Testis (tissue), 2 donors: ENCODE measurements at regions not wholly inside any gene's neighbourhood (a gene's known extent, or its start where the extent isn't known, plus 50 kb on each side); places are given as distances from the start of the nearest gene placed in this dataset.

ENCODE experiments used
- POLR2A ChIP-seq: fragments of 450-650 bp; IDR thresholded peaks from one replicate; pipeline ENCODE4 v1.6.1; 2017; ENCODE audit warnings: antibody characterized with exemption, mild to moderate bottlenecking, moderate library complexity
- TF ChIP-seq, protein P1 (sequence below), 3 experiments: fragments of 450-650 bp in 2 of 3; fragments of 200-600 bp in 1 of 3; sonication (generic) in 1 of 3; IDR thresholded peaks; one replicate each; pipeline ENCODE4 v1.5.1; 2016 to 2019; ENCODE audit warnings: antibody characterized with exemption in 3 of 3, mild to moderate bottlenecking in 2 of 3, moderate library complexity in 1 of 3

DNA sequence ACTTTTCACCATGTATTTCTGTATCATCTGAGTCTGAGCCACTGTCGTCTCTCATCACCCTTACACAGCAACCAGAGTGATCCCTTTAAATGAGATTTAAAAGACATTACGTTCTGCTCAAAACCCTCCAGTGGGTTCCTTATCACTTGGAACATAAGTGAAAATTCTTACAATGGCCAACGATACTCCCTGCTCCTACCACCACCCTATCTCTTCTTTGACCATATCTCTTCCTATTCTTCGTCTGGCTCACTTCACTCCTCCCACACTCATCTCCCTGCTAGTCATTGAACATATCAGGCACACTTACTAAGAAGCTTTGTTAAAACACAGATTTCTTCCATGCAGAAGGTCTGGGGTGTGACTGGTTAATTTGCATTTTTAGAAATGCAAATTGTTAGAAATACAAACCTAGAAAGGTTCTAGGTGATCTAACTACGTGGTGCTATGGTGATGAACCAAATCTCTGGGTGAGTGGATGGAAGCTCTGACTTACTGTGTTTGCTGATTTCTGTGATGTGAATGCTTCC is 166.6 kb upstream of the CD180 start:
- TF ChIP-seq, protein P1, sequence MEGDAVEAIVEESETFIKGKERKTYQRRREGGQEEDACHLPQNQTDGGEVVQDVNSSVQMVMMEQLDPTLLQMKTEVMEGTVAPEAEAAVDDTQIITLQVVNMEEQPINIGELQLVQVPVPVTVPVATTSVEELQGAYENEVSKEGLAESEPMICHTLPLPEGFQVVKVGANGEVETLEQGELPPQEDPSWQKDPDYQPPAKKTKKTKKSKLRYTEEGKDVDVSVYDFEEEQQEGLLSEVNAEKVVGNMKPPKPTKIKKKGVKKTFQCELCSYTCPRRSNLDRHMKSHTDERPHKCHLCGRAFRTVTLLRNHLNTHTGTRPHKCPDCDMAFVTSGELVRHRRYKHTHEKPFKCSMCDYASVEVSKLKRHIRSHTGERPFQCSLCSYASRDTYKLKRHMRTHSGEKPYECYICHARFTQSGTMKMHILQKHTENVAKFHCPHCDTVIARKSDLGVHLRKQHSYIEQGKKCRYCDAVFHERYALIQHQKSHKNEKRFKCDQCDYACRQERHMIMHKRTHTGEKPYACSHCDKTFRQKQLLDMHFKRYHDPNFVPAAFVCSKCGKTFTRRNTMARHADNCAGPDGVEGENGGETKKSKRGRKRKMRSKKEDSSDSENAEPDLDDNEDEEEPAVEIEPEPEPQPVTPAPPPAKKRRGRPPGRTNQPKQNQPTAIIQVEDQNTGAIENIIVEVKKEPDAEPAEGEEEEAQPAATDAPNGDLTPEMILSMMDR (IDR thresholded peaks at IDR 0.05): no peak
- TF ChIP-seq POLR2A: no peak
